GM21619 (cell line): ENCODE measurements at regions not wholly inside any gene's neighbourhood (a gene's known extent, or its start where the extent isn't known, plus 50 kb on each side); places are given as distances from the start of the nearest gene placed in this dataset.

Experiments used
- ATAC-seq: cut with Tn5 transposase; IDR thresholded peaks from one replicate; pipeline ENCODE4 v1.9.1; 2021; ENCODE audit not compliant: unreplicated experiment

- ATAC-seq = no peak
Observed at GRCh38 chr3:104582092-104582491, 784.6 kb upstream of the ALCAM start.

- ATAC-seq = no peak
Observed at GRCh38 chr3:104584682-104585081, 782.0 kb upstream of the ALCAM start.

GRCh38 chr3:104586344-104586743 lies 780.4 kb upstream of the ALCAM start:
- no peak for ATAC-seq

- ATAC-seq = no peak
Observed at GRCh38 chr3:104588442-104588841, 778.3 kb upstream of the ALCAM start.

- no peak for ATAC-seq
Observed at GRCh38 chr3:104591776-104592175, 774.9 kb upstream of the ALCAM start.

- ATAC-seq = no peak
Observed at GRCh38 chr3:104594491-104594890, 772.2 kb upstream of the ALCAM start.

GRCh38 chr3:104596054-104596453 lies 770.7 kb upstream of the ALCAM start:
- ATAC-seq = no peak

- ATAC-seq = peak; percentile 95
Observed at GRCh38 chr3:104596551-104596950, 770.2 kb upstream of the ALCAM start.

GRCh38 chr3:104598848-104599511 lies 767.7 kb upstream of the ALCAM start:
- no peak for ATAC-seq

- ATAC-seq = no peak
Observed at GRCh38 chr3:104604326-104605010, 762.2 kb upstream of the ALCAM start.

GRCh38 chr3:104606812-104607211 lies 759.9 kb upstream of the ALCAM start:
- ATAC-seq = no peak

GRCh38 chr3:104610730-104611652 lies 755.7 kb upstream of the ALCAM start:
- ATAC-seq = no peak

GRCh38 chr3:104612218-104612617 lies 754.5 kb upstream of the ALCAM start:
- no peak for ATAC-seq

- no peak for ATAC-seq
Observed at GRCh38 chr3:104614564-104614963, 752.1 kb upstream of the ALCAM start.

- ATAC-seq = peak; percentile 65
Observed at GRCh38 chr3:104628185-104628789, 738.4 kb upstream of the ALCAM start.

GRCh38 chr3:104629038-104629437 lies 737.7 kb upstream of the ALCAM start:
- no peak for ATAC-seq

- ATAC-seq = no peak
Observed at GRCh38 chr3:104631254-104631653, 735.5 kb upstream of the ALCAM start.

GRCh38 chr3:104632521-104632920 lies 734.2 kb upstream of the ALCAM start:
- no peak for ATAC-seq

- ATAC-seq = no peak
Observed at GRCh38 chr3:104632947-104633346, 733.8 kb upstream of the ALCAM start.

- ATAC-seq = no peak
Observed at GRCh38 chr3:104635872-104636580, 730.7 kb upstream of the ALCAM start.

- ATAC-seq = no peak
Observed at GRCh38 chr3:104642827-104643226, 723.9 kb upstream of the ALCAM start.
